ENCODE measurements at regions not wholly inside any gene's neighbourhood (a gene's known extent, or its start where the extent isn't known, plus 50 kb on each side); places are given as distances from the start of the nearest gene placed in this dataset.

DNA sequence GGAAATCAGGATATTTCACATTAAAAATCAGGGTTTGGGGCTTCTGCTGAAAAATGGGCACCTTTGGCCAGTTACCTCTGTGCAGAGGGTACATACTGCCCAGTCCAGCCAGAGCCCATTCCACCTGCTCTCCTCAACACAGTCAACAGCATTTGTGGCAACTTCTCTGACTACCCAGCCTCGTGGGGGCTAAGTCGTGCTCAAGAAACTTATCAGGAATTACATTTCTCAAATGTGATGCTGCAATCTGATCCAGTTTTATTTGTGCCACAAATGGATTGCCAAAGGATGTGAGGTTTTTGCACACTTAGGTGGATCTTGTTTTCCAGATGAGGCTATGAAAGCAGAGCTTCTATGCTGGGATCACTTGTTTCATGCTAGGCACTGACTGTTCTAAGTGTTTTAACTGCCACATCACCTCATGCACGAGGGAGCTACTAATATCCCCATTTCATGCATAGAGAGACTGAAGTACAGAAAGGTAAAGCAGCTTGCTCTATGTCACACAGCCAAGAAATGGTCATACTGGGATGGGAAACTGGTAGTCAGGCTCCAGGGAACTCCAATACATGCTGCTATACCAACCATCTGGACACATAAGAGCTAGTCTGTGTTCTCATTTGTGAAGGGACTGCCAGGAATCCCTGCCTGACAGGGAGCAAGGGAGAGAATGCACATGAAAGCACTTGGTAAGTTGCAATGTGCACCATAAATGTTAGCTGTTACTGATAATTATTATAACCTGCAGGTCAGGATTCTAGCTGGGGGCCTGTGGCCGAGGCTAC, 89.0 kb upstream of the HK2 start:
- TF ChIP-seq POLR2AphosphoS5 (IDR thresholded peaks at IDR 0.05) = no peak
- TF ChIP-seq, protein P1, sequence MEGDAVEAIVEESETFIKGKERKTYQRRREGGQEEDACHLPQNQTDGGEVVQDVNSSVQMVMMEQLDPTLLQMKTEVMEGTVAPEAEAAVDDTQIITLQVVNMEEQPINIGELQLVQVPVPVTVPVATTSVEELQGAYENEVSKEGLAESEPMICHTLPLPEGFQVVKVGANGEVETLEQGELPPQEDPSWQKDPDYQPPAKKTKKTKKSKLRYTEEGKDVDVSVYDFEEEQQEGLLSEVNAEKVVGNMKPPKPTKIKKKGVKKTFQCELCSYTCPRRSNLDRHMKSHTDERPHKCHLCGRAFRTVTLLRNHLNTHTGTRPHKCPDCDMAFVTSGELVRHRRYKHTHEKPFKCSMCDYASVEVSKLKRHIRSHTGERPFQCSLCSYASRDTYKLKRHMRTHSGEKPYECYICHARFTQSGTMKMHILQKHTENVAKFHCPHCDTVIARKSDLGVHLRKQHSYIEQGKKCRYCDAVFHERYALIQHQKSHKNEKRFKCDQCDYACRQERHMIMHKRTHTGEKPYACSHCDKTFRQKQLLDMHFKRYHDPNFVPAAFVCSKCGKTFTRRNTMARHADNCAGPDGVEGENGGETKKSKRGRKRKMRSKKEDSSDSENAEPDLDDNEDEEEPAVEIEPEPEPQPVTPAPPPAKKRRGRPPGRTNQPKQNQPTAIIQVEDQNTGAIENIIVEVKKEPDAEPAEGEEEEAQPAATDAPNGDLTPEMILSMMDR (IDR thresholded peaks at IDR 0.05) = no peak
- TF ChIP-seq POLR2A (IDR thresholded peaks at IDR 0.05) = no peak
- Histone ChIP-seq H3K4me3 (no peak overlapping the region), H3K36me3 (no peaks in the 10 kb centered on the region), H3K27me3 (no peaks in the 10 kb centered on the region), H3K4me1 (no peaks in the 10 kb centered on the region), H3K27ac (no peak overlapping the region), H3K9me3 (no peaks in the 10 kb centered on the region)
- intact Hi-C loops (cut with DNase I; ENCODE audit: low total_unique reads) = no loop called here
- no peak for DNase-seq (ENCODE audit: low spot score in 2 of 2)

DNA sequence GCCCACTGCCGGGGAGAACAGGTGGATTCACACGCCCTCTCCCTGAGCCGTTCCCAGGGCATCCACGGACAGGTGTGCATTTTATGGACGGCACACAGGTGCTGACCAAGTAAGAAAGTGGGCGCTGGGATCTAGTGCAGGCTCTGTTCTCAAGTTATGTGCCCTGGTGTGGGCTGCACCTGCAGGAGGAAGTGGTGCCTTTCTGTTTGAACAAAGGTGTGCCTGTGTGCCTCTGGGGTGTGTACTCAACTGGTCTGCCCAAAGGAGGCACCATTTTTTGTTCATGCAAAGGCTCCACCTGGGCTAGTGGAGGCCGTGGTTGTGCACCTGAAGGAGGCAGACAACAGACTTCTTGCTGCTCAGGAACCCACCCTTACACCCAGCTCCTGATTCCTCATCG, 88.2 kb upstream of the HK2 start:
- TF ChIP-seq POLR2AphosphoS5 (IDR thresholded peaks at IDR 0.05) (no peak), POLR2A (IDR thresholded peaks at IDR 0.05) (no peak)
- TF ChIP-seq, protein P1 (IDR thresholded peaks at IDR 0.05) = no peak
- Histone ChIP-seq H3K27me3 (no peaks in the 10 kb centered on the region), H3K4me3 (no peak overlapping the region), H3K36me3 (no peaks in the 10 kb centered on the region), H3K9me3 (no peaks in the 10 kb centered on the region), H3K4me1 (no peaks in the 10 kb centered on the region), H3K27ac (no peak overlapping the region)
- intact Hi-C loops (cut with DNase I; ENCODE audit: low total_unique reads) = no loop called here
- no peak for DNase-seq (ENCODE audit: low spot score in 2 of 2)

DNA sequence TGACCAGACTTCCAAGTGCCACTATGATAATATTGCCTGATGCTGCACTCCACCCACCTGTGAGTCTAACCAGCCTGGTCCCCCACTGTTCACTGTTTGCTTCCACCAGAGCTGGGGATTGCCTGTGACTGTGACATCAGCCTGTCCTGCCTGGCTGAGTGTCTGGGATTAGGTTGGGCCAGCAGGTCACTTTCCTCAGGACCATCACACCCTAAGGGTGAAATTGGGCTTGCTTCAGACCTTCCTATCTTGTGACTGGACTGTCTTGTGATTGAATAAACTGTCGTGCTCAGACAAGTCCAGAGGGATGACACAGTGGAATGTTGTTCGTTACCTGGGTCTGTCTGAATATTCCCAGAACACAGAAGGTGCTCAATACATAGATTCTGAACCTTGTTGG, 87.4 kb upstream of the HK2 start:
- Histone ChIP-seq H3K36me3 (no peaks in the 10 kb centered on the region), H3K4me3 (no peak overlapping the region), H3K27me3 (no peaks in the 10 kb centered on the region), H3K27ac (no peak overlapping the region), H3K4me1 (no peaks in the 10 kb centered on the region), H3K9me3 (no peaks in the 10 kb centered on the region)
- DNase-seq (ENCODE audit: low spot score in 2 of 2) = no peak
- intact Hi-C loops (cut with DNase I; ENCODE audit: low total_unique reads) = no loop called here
- TF ChIP-seq, protein P1 (IDR thresholded peaks at IDR 0.05) = no peak
- TF ChIP-seq POLR2AphosphoS5 (IDR thresholded peaks at IDR 0.05) = no peak
- no peak for TF ChIP-seq POLR2A (IDR thresholded peaks at IDR 0.05)

DNA sequence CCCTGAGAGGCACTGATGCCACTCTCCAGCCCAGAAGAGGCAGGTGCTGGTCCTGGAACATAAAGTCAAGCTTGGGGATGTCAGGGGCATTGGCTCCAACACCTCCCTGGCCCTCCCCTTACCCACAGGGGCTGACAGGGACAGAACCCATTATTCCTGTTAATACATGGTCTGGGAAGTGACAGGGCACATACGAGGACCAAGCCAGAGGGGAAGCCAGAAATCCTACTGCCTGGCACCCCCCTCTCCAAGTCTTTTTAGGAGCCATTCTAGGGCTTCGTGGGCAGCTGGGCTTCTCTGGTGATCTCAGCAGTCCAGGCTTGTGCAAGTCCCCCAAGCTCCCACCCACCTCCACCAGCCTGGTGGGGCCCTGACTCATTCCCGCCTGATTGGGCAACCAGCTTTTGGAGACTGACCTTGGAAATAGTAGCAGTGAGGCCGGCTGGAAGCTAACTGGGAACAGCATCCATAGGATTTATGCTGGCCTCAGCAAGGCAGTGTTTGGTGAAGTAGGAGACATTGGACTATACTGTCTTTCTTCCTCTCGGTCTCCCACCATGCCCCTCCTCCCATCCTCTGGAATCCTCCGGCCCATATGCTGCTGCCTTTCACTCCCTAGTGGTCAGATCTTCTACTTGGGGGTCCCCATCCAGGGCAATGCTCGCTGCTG, 86.4 kb upstream of the HK2 start:
- no peak overlapping the region for H3K4me3 ChIP-seq
- DNase-seq (ENCODE audit: low spot score in 2 of 2) = no peak
- no peaks in the 10 kb centered on the region for H3K36me3 ChIP-seq
- TF ChIP-seq POLR2A (IDR thresholded peaks at IDR 0.05) (no peak), POLR2AphosphoS5 (IDR thresholded peaks at IDR 0.05) (no peak)
- TF ChIP-seq, protein P1 (IDR thresholded peaks at IDR 0.05) = no peak
- H3K4me1 ChIP-seq = no peaks in the 10 kb centered on the region
- no peaks in the 10 kb centered on the region for H3K27me3 ChIP-seq
- no peak overlapping the region for H3K27ac ChIP-seq
- intact Hi-C loops (cut with DNase I; ENCODE audit: low total_unique reads) = no loop called here
- no peaks in the 10 kb centered on the region for H3K9me3 ChIP-seq

DNA sequence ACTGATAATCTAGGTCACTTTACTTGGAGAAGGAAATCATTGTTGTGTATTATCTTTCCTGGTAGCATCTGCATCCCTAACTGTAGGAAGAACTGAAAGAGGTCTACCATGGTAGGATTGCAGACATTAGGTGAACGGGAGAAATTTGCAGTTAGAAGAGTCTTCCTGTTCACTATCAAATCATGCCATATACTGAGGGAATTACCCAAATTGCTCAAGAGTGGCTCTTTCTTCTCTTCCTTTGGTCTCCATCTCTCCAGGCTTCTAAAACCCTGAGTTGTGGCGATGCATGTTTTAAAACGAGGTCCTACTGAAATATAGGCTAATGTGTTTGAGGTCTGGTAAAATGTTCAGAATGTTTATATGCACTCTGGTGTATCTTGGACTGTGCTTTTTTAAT, 85.3 kb upstream of the HK2 start:
- Histone ChIP-seq H3K4me3 (no peak overlapping the region), H3K27me3 (no peaks in the 10 kb centered on the region), H3K4me1 (no peaks in the 10 kb centered on the region), H3K9me3 (no peaks in the 10 kb centered on the region), H3K36me3 (no peaks in the 10 kb centered on the region), H3K27ac (no peak overlapping the region)
- TF ChIP-seq, protein P1 (IDR thresholded peaks at IDR 0.05) = no peak
- TF ChIP-seq POLR2AphosphoS5 (IDR thresholded peaks at IDR 0.05) (no peak), POLR2A (IDR thresholded peaks at IDR 0.05) (no peak)
- DNase-seq (ENCODE audit: low spot score in 2 of 2) = no peak
- intact Hi-C loops (cut with DNase I; ENCODE audit: low total_unique reads) = no loop called here

All from breast epithelium (tissue), 4 donors.